ENCODE measurements at regions not wholly inside any gene's neighbourhood (a gene's known extent, or its start where the extent isn't known, plus 50 kb on each side); places are given as distances from the start of the nearest gene placed in this dataset.

GRCh38 chrX:118167361-118167760, 50.8 kb upstream of the KLHL13 start:
- DNase-seq = no peak

- no peak for DNase-seq
Measured at GRCh38 chrX:118171356-118171755, 54.7 kb upstream of the KLHL13 start.

- no peak for DNase-seq
Measured at GRCh38 chrX:118174516-118175098, 58.0 kb upstream of the KLHL13 start.

- DNase-seq = no peak
Measured at GRCh38 chrX:118177708-118178107, 61.1 kb upstream of the KLHL13 start.

- no peak for DNase-seq
Measured at GRCh38 chrX:118178450-118178849, 61.8 kb upstream of the KLHL13 start.

GRCh38 chrX:118179161-118179560, 62.6 kb upstream of the KLHL13 start:
- DNase-seq = no peak

GRCh38 chrX:118179718-118180117, 63.1 kb upstream of the KLHL13 start:
- DNase-seq = no peak

- DNase-seq = peak; percentile 0
Measured at GRCh38 chrX:118181030-118181429, 64.4 kb upstream of the KLHL13 start.

- no peak for DNase-seq
Measured at GRCh38 chrX:118182025-118182424, 65.4 kb upstream of the KLHL13 start.

- no peak for DNase-seq
Measured at GRCh38 chrX:118182681-118183080, 66.1 kb upstream of the KLHL13 start.

GRCh38 chrX:118183606-118184005, 67.0 kb upstream of the KLHL13 start:
- no peak for DNase-seq

GRCh38 chrX:118187100-118187499, 70.5 kb upstream of the KLHL13 start:
- no peak for DNase-seq

GRCh38 chrX:118189000-118189399, 72.4 kb upstream of the KLHL13 start:
- no peak for DNase-seq

GRCh38 chrX:118189628-118190027, 73.0 kb upstream of the KLHL13 start:
- no peak for DNase-seq

GRCh38 chrX:118197730-118198129, 81.1 kb upstream of the KLHL13 start:
- no peak for DNase-seq

- DNase-seq = no peak
Measured at GRCh38 chrX:118198577-118198976, 82.0 kb upstream of the KLHL13 start.

- no peak for DNase-seq
Measured at GRCh38 chrX:118199997-118200396, 83.4 kb upstream of the KLHL13 start.

GRCh38 chrX:118205421-118206395, 89.1 kb upstream of the KLHL13 start:
- no peak for DNase-seq

GRCh38 chrX:118207831-118208453, 91.3 kb upstream of the KLHL13 start:
- no peak for DNase-seq

GRCh38 chrX:118208481-118208880, 91.9 kb upstream of the KLHL13 start:
- no peak for DNase-seq

GRCh38 chrX:118211891-118212816, 95.5 kb upstream of the KLHL13 start:
- DNase-seq = no peak

- DNase-seq = no peak
Measured at GRCh38 chrX:118212817-118213183, 96.2 kb upstream of the KLHL13 start.

- no peak for DNase-seq
Measured at GRCh38 chrX:118215346-118215745, 98.7 kb upstream of the KLHL13 start.
